A549 (cell line): ENCODE measurements at regions not wholly inside any gene's neighbourhood (a gene's known extent, or its start where the extent isn't known, plus 50 kb on each side); places are given as distances from the start of the nearest gene placed in this dataset.

Experiments used
- EP300 ChIP-seq, 2 experiments: fragments of >200 bp; sonication (Bioruptor Twin); formaldehyde crosslinking; IDR thresholded peaks; 2 replicates in 1 of 2; 3 replicates in 1 of 2; pipeline ENCODE4 v1.6.1; 2016 to 2017
- RCOR1 ChIP-seq: fragments of 150-350 bp; IDR thresholded peaks from 2 replicates; pipeline ENCODE4 v1.6.1; 2014; ENCODE audit warnings: antibody characterized with exemption, low read length, low read depth
- SREBF2 ChIP-seq: fragments of 450-650 bp; IDR thresholded peaks from 2 replicates; pipeline ENCODE4 v1.6.1; 2014; ENCODE audit warnings: mild to moderate bottlenecking, moderate library complexity
- TF ChIP-seq, protein P1 (sequence below): IDR thresholded peaks from 2 replicates; pipeline ENCODE4 v1.6.1; 2012
- TF ChIP-seq, protein P2 (sequence below): fragments of >200 bp; sonication (Bioruptor Twin); formaldehyde crosslinking; IDR thresholded peaks from 3 replicates; pipeline ENCODE4 v1.5.1; 2016

DNA sequence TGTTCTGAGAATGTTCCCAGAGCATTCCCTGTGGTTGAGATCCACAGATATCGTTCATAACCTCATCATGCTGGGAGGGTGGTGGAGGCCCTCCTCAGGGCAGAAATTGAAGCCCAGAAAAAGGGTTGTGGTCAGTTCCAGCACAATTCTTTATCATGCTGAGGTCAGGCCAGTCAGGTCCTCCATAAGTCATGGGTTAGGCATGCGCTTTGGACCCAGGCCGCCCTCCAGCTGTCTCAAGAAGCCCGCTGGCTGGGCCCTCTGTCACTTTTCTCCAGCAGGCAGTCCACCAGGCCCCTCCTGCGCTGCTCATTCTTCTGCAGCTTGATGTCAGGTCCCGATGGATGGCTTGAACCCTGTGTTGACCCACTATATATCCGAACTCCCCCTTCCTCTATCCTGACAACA, 151.1 kb upstream of the NT5C1B start:
- TF ChIP-seq, protein P1, sequence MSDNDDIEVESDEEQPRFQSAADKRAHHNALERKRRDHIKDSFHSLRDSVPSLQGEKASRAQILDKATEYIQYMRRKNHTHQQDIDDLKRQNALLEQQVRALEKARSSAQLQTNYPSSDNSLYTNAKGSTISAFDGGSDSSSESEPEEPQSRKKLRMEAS, result no peak
- TF ChIP-seq SREBF2, result no peak
- no peak for TF ChIP-seq RCOR1
- TF ChIP-seq EP300 (IDR thresholded peaks at IDR 0.05), result no peak
- TF ChIP-seq, protein P2, sequence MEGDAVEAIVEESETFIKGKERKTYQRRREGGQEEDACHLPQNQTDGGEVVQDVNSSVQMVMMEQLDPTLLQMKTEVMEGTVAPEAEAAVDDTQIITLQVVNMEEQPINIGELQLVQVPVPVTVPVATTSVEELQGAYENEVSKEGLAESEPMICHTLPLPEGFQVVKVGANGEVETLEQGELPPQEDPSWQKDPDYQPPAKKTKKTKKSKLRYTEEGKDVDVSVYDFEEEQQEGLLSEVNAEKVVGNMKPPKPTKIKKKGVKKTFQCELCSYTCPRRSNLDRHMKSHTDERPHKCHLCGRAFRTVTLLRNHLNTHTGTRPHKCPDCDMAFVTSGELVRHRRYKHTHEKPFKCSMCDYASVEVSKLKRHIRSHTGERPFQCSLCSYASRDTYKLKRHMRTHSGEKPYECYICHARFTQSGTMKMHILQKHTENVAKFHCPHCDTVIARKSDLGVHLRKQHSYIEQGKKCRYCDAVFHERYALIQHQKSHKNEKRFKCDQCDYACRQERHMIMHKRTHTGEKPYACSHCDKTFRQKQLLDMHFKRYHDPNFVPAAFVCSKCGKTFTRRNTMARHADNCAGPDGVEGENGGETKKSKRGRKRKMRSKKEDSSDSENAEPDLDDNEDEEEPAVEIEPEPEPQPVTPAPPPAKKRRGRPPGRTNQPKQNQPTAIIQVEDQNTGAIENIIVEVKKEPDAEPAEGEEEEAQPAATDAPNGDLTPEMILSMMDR, result no peak
